HepG2 (cell line): ENCODE measurements at regions not wholly inside any gene's neighbourhood (a gene's known extent, or its start where the extent isn't known, plus 50 kb on each side); places are given as distances from the start of the nearest gene placed in this dataset.

Experiments used
- ATAC-seq: fragments of 200-7000 bp; cut with Tn5 transposase; 3 replicates; pipeline ENCODE4 v1.9.1; 2020; ENCODE audit warnings: mild to moderate bottlenecking, moderate library complexity
- BruUV-seq: library from RNA; stranded (reverse); fragments of 400-500 nt; replicated peaks from 2 replicates; lab custom pipeline; 2021; lab: Mats Ljungman, UMichigan
- CTCF ChIA-PET: fragments of 300-600 bp; formaldehyde crosslinking; extraction: SDS; loops from one replicate; lab custom pipeline; 2021; ENCODE audit warnings: low total read pairs, inconsistent platforms, low intra/inter-chr PET ratio; lab: Yijun Ruan, JAX
- POLR2A ChIA-PET: fragments of 350-600 bp; sonication (Branson Sonifier 250); formaldehyde crosslinking; loops from one replicate; lab custom pipeline; 2020; ENCODE audit warnings: antibody characterized with exemption, inconsistent platforms; lab: Yijun Ruan, JAX
- DNase-seq: peaks from one replicate; pipeline ENCODE4 v3.0.0-alpha.2; 2015; ENCODE audit warnings: low spot score
- FAIRE-seq: peaks from 3 replicates; lab custom pipeline; 2011; peaks lifted over from hg19 to GRCh38; lab: Jason Lieb, UNC
- H2AFZ ChIP-seq: one replicate; pipeline ENCODE4 v1.6.1; 2011; ENCODE audit warnings: low read length, inconsistent platforms
- H3K27ac ChIP-seq: fragments of 300-600 bp; 3 replicates; pipeline ENCODE4 v1.8.0; 2011; ENCODE audit warnings: mixed run types, mild to moderate bottlenecking, mixed read lengths, low read length, inconsistent platforms; ENCODE audit not compliant: insufficient read depth; ENCODE audit errors: extremely low read length
- H3K27me3 ChIP-seq, 2 experiments: fragments of 200-600 bp in 1 of 2; 2 replicates in 1 of 2; 3 replicates in 1 of 2; pipeline versions ENCODE4 v1.6.0 to v1.8.0; 2011; ENCODE audit warnings: low read length in 2 of 2, mild to moderate bottlenecking in 2 of 2, moderate library complexity in 2 of 2, inconsistent platforms in 1 of 2; ENCODE audit not compliant: insufficient read depth in 2 of 2, control insufficient read depth in 1 of 2
- H3K36me3 ChIP-seq, 2 experiments: fragments of 200-600 bp in 1 of 2; replicated peaks in 1 of 2; 2 replicates in 1 of 2; 3 replicates in 1 of 2; pipeline versions ENCODE4 v1.5.1 to v1.8.0; 2011; ENCODE audit warnings: low read length in 2 of 2, inconsistent platforms in 1 of 2; ENCODE audit not compliant: insufficient read depth in 2 of 2, control insufficient read depth in 1 of 2
- H3K4me1 ChIP-seq: 2 replicates; pipeline ENCODE4 v1.5.1; 2012; ENCODE audit warnings: low read length, inconsistent platforms; ENCODE audit not compliant: insufficient read depth
- H3K4me2 ChIP-seq: 2 replicates; pipeline ENCODE4 v1.6.0; 2011; ENCODE audit warnings: low read depth, low read length, inconsistent platforms
- H3K4me3 ChIP-seq, 3 experiments: fragments of 200-600 bp in 1 of 3; sonication (generic), shearing (Covaris generic) in 1 of 3; replicated peaks in 1 of 3; 2 replicates each; pipeline ENCODE4 v1.5.1; 2011 to 2016; ENCODE audit warnings: low read length in 3 of 3, inconsistent platforms in 2 of 3, low read depth in 2 of 3, mild to moderate bottlenecking in 2 of 3, control low read depth in 1 of 3, mixed read lengths in 1 of 3; ENCODE audit not compliant: insufficient read depth in 1 of 3
- H3K79me2 ChIP-seq: one replicate; pipeline ENCODE4 v1.6.1; 2011; ENCODE audit warnings: low read length, inconsistent platforms; ENCODE audit not compliant: insufficient read depth
- H3K9ac ChIP-seq: 2 replicates; pipeline ENCODE4 v1.6.0; 2011; ENCODE audit warnings: mild to moderate bottlenecking, low read depth, low read length, inconsistent platforms; ENCODE audit not compliant: insufficient read depth
- H3K9me3 ChIP-seq: 2 replicates; pipeline ENCODE4 v1.5.1; 2012; ENCODE audit warnings: mild to moderate bottlenecking, low read length
- H4K20me1 ChIP-seq: 2 replicates; pipeline ENCODE4 v1.6.0; 2011; ENCODE audit warnings: inconsistent platforms, mild to moderate bottlenecking, low read length, moderate library complexity; ENCODE audit not compliant: insufficient read depth
- CSRNP2 ChIP-seq: sonication (generic); formaldehyde crosslinking; conservative IDR thresholded peaks from 2 replicates; pipeline ENCODE4 v1.8.0; 2022; ENCODE audit warnings: low read depth, missing genetic modification reagents
- EZH2 ChIP-seq: conservative IDR thresholded peaks from 2 replicates; pipeline ENCODE4 v1.6.1; 2012; ENCODE audit warnings: mild to moderate bottlenecking, low read depth, low read length, moderate library complexity
- HMG20B ChIP-seq: conservative IDR thresholded peaks from 2 replicates; pipeline ENCODE4 v1.6.1; 2016; ENCODE audit warnings: missing genetic modification reagents, missing compliant biosample characterization
- HOXA3 ChIP-seq: sonication (generic); formaldehyde crosslinking; IDR thresholded peaks from 2 replicates; pipeline ENCODE4 v1.5.0; 2020; ENCODE audit warnings: missing genetic modification reagents
- ISX ChIP-seq: sonication (generic); formaldehyde crosslinking; conservative IDR thresholded peaks from 2 replicates; pipeline ENCODE4 v1.5.0; 2020; ENCODE audit warnings: missing genetic modification reagents
- PAWR ChIP-seq: sonication (generic); formaldehyde crosslinking; IDR thresholded peaks from 2 replicates; pipeline ENCODE4 v1.4.0; 2020; ENCODE audit warnings: missing genetic modification reagents, mild to moderate bottlenecking, borderline replicate concordance
- RBAK ChIP-seq: sonication (generic); formaldehyde crosslinking; IDR thresholded peaks from 2 replicates; pipeline ENCODE4 v1.5.1; 2020; ENCODE audit warnings: mild to moderate bottlenecking, missing genetic modification reagents
- RXRB ChIP-seq: IDR thresholded peaks from 2 replicates; pipeline ENCODE4 v1.6.1; 2016; ENCODE audit warnings: borderline replicate concordance, missing genetic modification reagents, missing compliant biosample characterization
- SAFB2 ChIP-seq: sonication (generic); formaldehyde crosslinking; IDR thresholded peaks from 2 replicates; pipeline ENCODE4 v1.5.1; 2020; ENCODE audit warnings: missing genetic modification reagents, low read depth, mild to moderate bottlenecking, borderline replicate concordance
- ZNF138 ChIP-seq: sonication (generic); formaldehyde crosslinking; IDR thresholded peaks from 2 replicates; pipeline ENCODE4 v1.5.0; 2020; ENCODE audit warnings: mild to moderate bottlenecking, low read depth, missing genetic modification reagents
- ZNF143 ChIP-seq: sonication (generic); formaldehyde crosslinking; IDR thresholded peaks from 2 replicates; pipeline ENCODE4 v1.4.0; 2020; ENCODE audit warnings: missing genetic modification reagents
- ZNF235 ChIP-seq: sonication (generic); formaldehyde crosslinking; IDR thresholded peaks from 2 replicates; pipeline ENCODE4 v1.8.1; 2023; ENCODE audit warnings: mild to moderate bottlenecking, missing genetic modification reagents, borderline replicate concordance
- ZNF274 ChIP-seq: sonication (generic); formaldehyde crosslinking; IDR thresholded peaks from 2 replicates; pipeline ENCODE4 v1.5.1; 2020; ENCODE audit warnings: mild to moderate bottlenecking, missing genetic modification reagents
- ZNF34 ChIP-seq: sonication (generic); formaldehyde crosslinking; IDR thresholded peaks from 2 replicates; pipeline ENCODE4 v1.4.0; 2020; ENCODE audit warnings: mild to moderate bottlenecking, missing genetic modification reagents, borderline replicate concordance
- WGBS: methylation state at CpG from one replicate; pipeline ENCODE4 v1.1.6; 2017; ENCODE audit warnings: low lambda C conversion rate; 5-methylcytosine and 5-hydroxymethylcytosine counted together
- in situ Hi-C: cut with HindIII; loops from 2 replicates; pipeline ENCODE4 v1.10.0; 2017; ENCODE audit warnings: low pct_unique_long_range_greater_than_20kb; ENCODE audit not compliant: extremely low pct_ligation_motif_present
- intact Hi-C: fragments of 100-400 bp; cut with micrococcal nuclease; formaldehyde crosslinking; loops from one replicate; pipeline ENCODE4 v1.10.0; 2022; ENCODE audit not compliant: unreplicated experiment
- TF ChIP-seq, protein P1 (sequence below): sonication (generic); formaldehyde crosslinking; IDR thresholded peaks from 2 replicates; pipeline ENCODE4 v1.8.1; 2023; ENCODE audit warnings: mild to moderate bottlenecking, moderate library complexity, missing genetic modification reagents

GRCh38 chr12:30098677-30099076 is 314.9 kb upstream of the TMTC1 start:
- Histone ChIP-seq H2AFZ (no peak overlapping the region), H3K36me3 (no peaks in the 10 kb centered on the region), H3K4me2 (no peak overlapping the region), H3K4me3 (no peak overlapping the region), H3K9ac (no peak overlapping the region), H3K79me2 (no peaks in the 10 kb centered on the region), H3K27me3 (no peaks in the 10 kb centered on the region), H4K20me1 (no peaks in the 10 kb centered on the region), H3K27ac (no peak overlapping the region), H3K4me1 (no peaks in the 10 kb centered on the region), H3K9me3 (no peaks in the 10 kb centered on the region)
- in situ Hi-C loops, result no loop called here
- TF ChIP-seq SAFB2 (CRISPR knock-in tag), result no peak
- TF ChIP-seq, protein P1, sequence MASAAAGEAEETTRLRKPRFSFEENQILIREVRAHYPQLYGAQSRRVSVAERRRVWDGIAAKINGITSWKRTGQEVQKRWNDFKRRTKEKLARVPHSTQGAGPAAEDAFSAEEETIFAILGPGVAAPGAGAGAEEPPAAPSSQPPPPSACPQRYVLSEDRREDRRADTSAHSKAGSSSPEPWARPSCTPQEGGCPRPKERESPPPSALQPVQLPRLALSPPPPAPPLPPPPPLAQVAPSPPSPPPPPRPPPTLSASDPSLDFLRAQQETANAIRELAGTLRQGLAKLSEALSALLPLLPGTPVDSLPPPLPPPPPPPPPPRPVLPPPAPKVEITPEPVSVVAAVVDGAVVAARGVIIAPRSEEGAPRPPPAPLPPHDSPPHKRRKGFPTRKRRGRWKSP (CRISPR knock-in tag), result no peak
- TF ChIP-seq ISX (CRISPR knock-in tag), result no peak
- TF ChIP-seq HOXA3 (CRISPR knock-in tag), result no peak
- ATAC-seq (no peak), FAIRE-seq (no peak), DNase-seq (no peak)
- 34% methylated on average over 3 of the region's 3 CpGs for WGBS
- ChIA-PET POLR2A (no interaction called here), CTCF (no interaction called here)
- intact Hi-C loops, result no loop called here
- BruUV-seq, result no TSS peak

DNA sequence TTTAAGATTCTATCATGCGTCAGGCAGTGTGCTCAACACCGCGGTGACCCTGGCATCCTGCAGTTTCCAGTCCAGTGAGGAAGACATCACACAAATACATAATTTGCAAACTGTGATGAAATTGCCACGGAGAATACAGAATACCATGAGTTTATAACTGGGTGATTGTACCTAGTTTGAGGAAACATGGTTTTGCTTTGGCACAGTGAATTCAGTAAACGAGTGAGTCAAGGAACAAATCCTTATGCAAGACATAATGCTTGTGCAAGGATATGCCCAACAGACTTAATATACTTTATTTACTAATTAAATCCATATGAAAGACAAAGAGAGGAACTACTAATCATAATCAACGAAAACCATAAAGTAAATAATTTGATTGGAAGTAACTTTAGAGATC is 311.8 kb upstream of the TMTC1 start:
- DNase-seq (no peak), FAIRE-seq (no peak), ATAC-seq (no peak)
- H3K4me2 ChIP-seq, result no peak overlapping the region
- ChIA-PET POLR2A (no interaction called here), CTCF (no interaction called here)
- no peak overlapping the region for H3K27ac ChIP-seq
- H2AFZ ChIP-seq, result no peak overlapping the region
- no peaks in the 10 kb centered on the region for H3K79me2 ChIP-seq
- intact Hi-C loops (no loop called here), in situ Hi-C loops (no loop called here)
- H3K36me3 ChIP-seq, result no peaks in the 10 kb centered on the region
- H4K20me1 ChIP-seq, result no peaks in the 10 kb centered on the region
- no peak overlapping the region for H3K4me3 ChIP-seq
- no peaks in the 10 kb centered on the region for H3K27me3 ChIP-seq
- no peaks in the 10 kb centered on the region for H3K4me1 ChIP-seq
- no peak overlapping the region for H3K9ac ChIP-seq
- 48% methylated on average over 6 of the region's 6 CpGs for WGBS
- no TSS peak for BruUV-seq
- H3K9me3 ChIP-seq, result no peaks in the 10 kb centered on the region
- TF ChIP-seq ZNF235 (no peak), RBAK (CRISPR knock-in tag) (no peak), ZNF274 (CRISPR knock-in tag) (no peak), EZH2 (no peak), HMG20B (CRISPR knock-in tag) (no peak), PAWR (CRISPR knock-in tag) (no peak), ZNF138 (no peak), ZNF34 (CRISPR knock-in tag) (no peak), ZNF143 (CRISPR knock-in tag) (no peak), RXRB (CRISPR knock-in tag) (no peak), CSRNP2 (CRISPR knock-in tag) (no peak)
